Neural cell (in vitro differentiated cells): ENCODE measurements at regions not wholly inside any gene's neighbourhood (a gene's known extent, or its start where the extent isn't known, plus 50 kb on each side); places are given as distances from the start of the nearest gene placed in this dataset.

Experiments
- H2AFZ ChIP-seq: fragments of 200-600, 300-800 bp; sonication (generic), shearing (Covaris generic); 2 replicates; pipeline ENCODE4 v1.6.0; 2014; ENCODE audit warnings: low read depth, mild to moderate bottlenecking, antibody characterized with exemption, low read length, moderate library complexity
- H3F3A ChIP-seq: fragments of 200-600 bp; shearing (Covaris generic); 2 replicates; pipeline ENCODE4 v1.6.1; 2016; ENCODE audit warnings: mild to moderate bottlenecking, moderate library complexity, mixed read lengths, antibody characterized with exemption, low read length; ENCODE audit not compliant: insufficient read depth, poor library complexity, severe bottlenecking
- H3K27ac ChIP-seq: fragments of 200-600, 300-800 bp; sonication (generic), shearing (Covaris generic); 2 replicates; pipeline ENCODE4 v1.5.1; 2014; ENCODE audit warnings: mild to moderate bottlenecking, low read length, moderate library complexity
- H3K27me3 ChIP-seq: fragments of 300-800, 200-600 bp; sonication (generic), shearing (Covaris generic); 2 replicates; pipeline ENCODE4 v1.6.0; 2014; ENCODE audit warnings: mild to moderate bottlenecking, low read depth, low read length, moderate library complexity; ENCODE audit not compliant: insufficient read depth
- H3K36me3 ChIP-seq: fragments of 300-800, 200-600 bp; sonication (generic), shearing (Covaris generic); 2 replicates; pipeline ENCODE4 v1.5.1; 2014; ENCODE audit warnings: mild to moderate bottlenecking, antibody characterized with exemption, low read length, moderate library complexity; ENCODE audit not compliant: insufficient read depth
- H3K4me2 ChIP-seq: fragments of 300-800, 200-600 bp; sonication (generic), shearing (Covaris generic); 2 replicates; pipeline ENCODE4 v1.6.0; 2014; ENCODE audit warnings: mild to moderate bottlenecking, low read length
- H3K4me3 ChIP-seq: fragments of 300-800, 200-600 bp; sonication (generic), shearing (Covaris generic); 2 replicates; pipeline ENCODE4 v1.5.1; 2014; ENCODE audit warnings: mild to moderate bottlenecking, low read length, moderate library complexity
- H3K79me2 ChIP-seq: fragments of 200-600 bp; shearing (Covaris generic); replicated peaks from 2 replicates; pipeline ENCODE4 v1.6.0; 2014; ENCODE audit warnings: mild to moderate bottlenecking, low read length, moderate library complexity; ENCODE audit not compliant: insufficient read depth
- H3K9ac ChIP-seq: fragments of 300-800, 200-600 bp; sonication (generic), shearing (Covaris generic); 2 replicates; pipeline ENCODE4 v1.6.1; 2016; ENCODE audit warnings: mild to moderate bottlenecking, low read length, mixed read lengths
- H3K9me2 ChIP-seq: fragments of 200-600 bp; shearing (Covaris generic); 2 replicates; pipeline ENCODE4 v1.6.1; 2016; ENCODE audit warnings: mild to moderate bottlenecking, low read length, mixed read lengths; ENCODE audit not compliant: insufficient read depth
- H3K9me3 ChIP-seq: fragments of 200-600, 300-800 bp; sonication (generic), shearing (Covaris generic); 2 replicates; pipeline ENCODE4 v1.6.1; 2016; ENCODE audit warnings: mild to moderate bottlenecking, mixed run types, low read length, moderate library complexity, mixed read lengths
- H4K20me1 ChIP-seq: fragments of 200-600 bp; shearing (Covaris generic); 2 replicates; pipeline ENCODE4 v1.6.1; 2016; ENCODE audit warnings: mild to moderate bottlenecking, mixed run types; ENCODE audit not compliant: insufficient read depth
- EP300 ChIP-seq: fragments of 450-650 bp; conservative IDR thresholded peaks from 2 replicates; pipeline ENCODE4 v1.6.1; 2014; ENCODE audit warnings: antibody characterized with exemption, mild to moderate bottlenecking, moderate library complexity; ENCODE audit not compliant: poor library complexity, severe bottlenecking
- EZH2 ChIP-seq: fragments of 200-600, 300-800 bp; shearing (Covaris generic), sonication (generic); IDR thresholded peaks from 2 replicates; pipeline ENCODE4 v1.6.1; 2014; ENCODE audit warnings: antibody characterized with exemption, low read length, borderline replicate concordance, mild to moderate bottlenecking; ENCODE audit not compliant: insufficient read depth, poor library complexity, severe bottlenecking
- MXI1 ChIP-seq: fragments of 450-650 bp; conservative IDR thresholded peaks from 2 replicates; pipeline ENCODE4 v1.6.1; 2014; ENCODE audit warnings: antibody characterized with exemption, mild to moderate bottlenecking; ENCODE audit not compliant: poor library complexity, severe bottlenecking
- POLR2AphosphoS5 ChIP-seq: IDR thresholded peaks from 2 replicates; pipeline ENCODE4 v1.6.1; 2012
- RAD21 ChIP-seq: fragments of 450-650 bp; conservative IDR thresholded peaks from 2 replicates; pipeline ENCODE4 v1.6.1; 2014; ENCODE audit warnings: antibody characterized with exemption, mild to moderate bottlenecking, moderate library complexity
- SMC3 ChIP-seq: fragments of 450-650 bp; conservative IDR thresholded peaks from 2 replicates; pipeline ENCODE4 v1.6.1; 2014; ENCODE audit warnings: antibody characterized with exemption, mild to moderate bottlenecking, moderate library complexity; ENCODE audit not compliant: poor library complexity
- TAF1 ChIP-seq: IDR thresholded peaks from 2 replicates; pipeline ENCODE4 v1.6.1; 2012; ENCODE audit warnings: low read depth
- TF ChIP-seq, protein P1 (sequence below): fragments of 450-650 bp; IDR thresholded peaks from 2 replicates; pipeline ENCODE4 v1.5.1; 2014; ENCODE audit warnings: antibody characterized with exemption, mild to moderate bottlenecking, moderate library complexity; ENCODE audit not compliant: poor library complexity, severe bottlenecking
- TF ChIP-seq, protein P2 (sequence below): IDR thresholded peaks from 2 replicates; pipeline ENCODE4 v1.6.1; 2012; ENCODE audit warnings: borderline replicate concordance

DNA sequence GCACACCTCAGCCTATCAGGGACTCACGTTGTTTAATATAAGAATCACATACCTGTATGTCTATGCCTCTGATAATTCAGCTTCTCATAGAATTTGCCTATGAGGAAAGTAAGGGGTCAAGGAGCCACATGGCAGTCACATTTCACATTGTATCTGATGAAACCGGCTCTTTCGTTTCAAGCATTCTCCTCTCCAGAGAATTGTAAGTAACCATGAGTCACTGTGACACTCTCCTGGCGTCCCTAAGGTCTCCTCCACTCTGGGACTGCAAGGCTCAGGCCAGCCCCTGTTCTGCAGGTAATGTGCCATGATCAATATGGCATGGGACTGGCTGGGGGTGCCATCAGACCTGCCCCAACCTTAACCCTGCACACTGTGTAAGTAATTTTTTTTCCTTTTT lies 503.3 kb downstream of the COG6 start:
- Histone ChIP-seq H3K4me2 (no peak overlapping the region), H3F3A (no peaks in the 10 kb centered on the region), H3K27ac (no peak overlapping the region), H2AFZ (no peak overlapping the region), H3K9me2 (no peaks in the 10 kb centered on the region), H3K9ac (no peak overlapping the region), H3K27me3 (no peaks in the 10 kb centered on the region), H3K36me3 (no peaks in the 10 kb centered on the region), H4K20me1 (no peaks in the 10 kb centered on the region), H3K4me3 (no peak overlapping the region), H3K79me2 (no peaks in the 10 kb centered on the region), H3K9me3 (no peaks in the 10 kb centered on the region)
- TF ChIP-seq, protein P1, sequence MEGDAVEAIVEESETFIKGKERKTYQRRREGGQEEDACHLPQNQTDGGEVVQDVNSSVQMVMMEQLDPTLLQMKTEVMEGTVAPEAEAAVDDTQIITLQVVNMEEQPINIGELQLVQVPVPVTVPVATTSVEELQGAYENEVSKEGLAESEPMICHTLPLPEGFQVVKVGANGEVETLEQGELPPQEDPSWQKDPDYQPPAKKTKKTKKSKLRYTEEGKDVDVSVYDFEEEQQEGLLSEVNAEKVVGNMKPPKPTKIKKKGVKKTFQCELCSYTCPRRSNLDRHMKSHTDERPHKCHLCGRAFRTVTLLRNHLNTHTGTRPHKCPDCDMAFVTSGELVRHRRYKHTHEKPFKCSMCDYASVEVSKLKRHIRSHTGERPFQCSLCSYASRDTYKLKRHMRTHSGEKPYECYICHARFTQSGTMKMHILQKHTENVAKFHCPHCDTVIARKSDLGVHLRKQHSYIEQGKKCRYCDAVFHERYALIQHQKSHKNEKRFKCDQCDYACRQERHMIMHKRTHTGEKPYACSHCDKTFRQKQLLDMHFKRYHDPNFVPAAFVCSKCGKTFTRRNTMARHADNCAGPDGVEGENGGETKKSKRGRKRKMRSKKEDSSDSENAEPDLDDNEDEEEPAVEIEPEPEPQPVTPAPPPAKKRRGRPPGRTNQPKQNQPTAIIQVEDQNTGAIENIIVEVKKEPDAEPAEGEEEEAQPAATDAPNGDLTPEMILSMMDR, result no peak
- no peak for TF ChIP-seq EP300
- TF ChIP-seq MXI1, result no peak
- TF ChIP-seq TAF1, result no peak
- TF ChIP-seq EZH2, result no peak
- no peak for TF ChIP-seq POLR2AphosphoS5
- no peak for TF ChIP-seq RAD21
- no peak for TF ChIP-seq SMC3
- TF ChIP-seq, protein P2, sequence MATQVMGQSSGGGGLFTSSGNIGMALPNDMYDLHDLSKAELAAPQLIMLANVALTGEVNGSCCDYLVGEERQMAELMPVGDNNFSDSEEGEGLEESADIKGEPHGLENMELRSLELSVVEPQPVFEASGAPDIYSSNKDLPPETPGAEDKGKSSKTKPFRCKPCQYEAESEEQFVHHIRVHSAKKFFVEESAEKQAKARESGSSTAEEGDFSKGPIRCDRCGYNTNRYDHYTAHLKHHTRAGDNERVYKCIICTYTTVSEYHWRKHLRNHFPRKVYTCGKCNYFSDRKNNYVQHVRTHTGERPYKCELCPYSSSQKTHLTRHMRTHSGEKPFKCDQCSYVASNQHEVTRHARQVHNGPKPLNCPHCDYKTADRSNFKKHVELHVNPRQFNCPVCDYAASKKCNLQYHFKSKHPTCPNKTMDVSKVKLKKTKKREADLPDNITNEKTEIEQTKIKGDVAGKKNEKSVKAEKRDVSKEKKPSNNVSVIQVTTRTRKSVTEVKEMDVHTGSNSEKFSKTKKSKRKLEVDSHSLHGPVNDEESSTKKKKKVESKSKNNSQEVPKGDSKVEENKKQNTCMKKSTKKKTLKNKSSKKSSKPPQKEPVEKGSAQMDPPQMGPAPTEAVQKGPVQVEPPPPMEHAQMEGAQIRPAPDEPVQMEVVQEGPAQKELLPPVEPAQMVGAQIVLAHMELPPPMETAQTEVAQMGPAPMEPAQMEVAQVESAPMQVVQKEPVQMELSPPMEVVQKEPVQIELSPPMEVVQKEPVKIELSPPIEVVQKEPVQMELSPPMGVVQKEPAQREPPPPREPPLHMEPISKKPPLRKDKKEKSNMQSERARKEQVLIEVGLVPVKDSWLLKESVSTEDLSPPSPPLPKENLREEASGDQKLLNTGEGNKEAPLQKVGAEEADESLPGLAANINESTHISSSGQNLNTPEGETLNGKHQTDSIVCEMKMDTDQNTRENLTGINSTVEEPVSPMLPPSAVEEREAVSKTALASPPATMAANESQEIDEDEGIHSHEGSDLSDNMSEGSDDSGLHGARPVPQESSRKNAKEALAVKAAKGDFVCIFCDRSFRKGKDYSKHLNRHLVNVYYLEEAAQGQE, result no peak

DNA sequence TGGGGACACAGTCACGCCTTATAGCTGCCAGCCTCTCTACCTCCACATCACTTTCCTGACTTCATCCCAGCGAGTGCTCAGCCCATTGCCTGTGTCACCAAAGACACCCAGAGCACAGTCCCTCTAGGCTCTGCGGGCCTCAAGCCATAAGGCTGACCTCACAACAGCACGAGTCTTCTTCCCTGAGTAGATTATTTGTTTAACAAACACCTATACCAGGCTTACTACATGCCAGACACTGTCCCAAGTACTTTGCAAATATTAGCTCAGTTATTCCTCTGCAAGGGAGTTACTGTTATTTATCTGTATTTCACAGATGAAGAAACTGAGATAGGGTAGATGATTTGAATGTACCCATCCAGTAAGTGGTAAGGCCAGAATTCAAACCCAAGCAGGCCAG lies 504.3 kb downstream of the COG6 start:
- no peak overlapping the region for H3K27ac ChIP-seq
- H3K9me3 ChIP-seq, result no peaks in the 10 kb centered on the region
- H3K36me3 ChIP-seq, result no peaks in the 10 kb centered on the region
- H4K20me1 ChIP-seq, result no peaks in the 10 kb centered on the region
- no peaks in the 10 kb centered on the region for H3F3A ChIP-seq
- H3K79me2 ChIP-seq, result no peaks in the 10 kb centered on the region
- H3K9me2 ChIP-seq, result no peaks in the 10 kb centered on the region
- H3K4me3 ChIP-seq, result no peak overlapping the region
- TF ChIP-seq POLR2AphosphoS5, result no peak
- no peak for TF ChIP-seq SMC3
- no peak for TF ChIP-seq EZH2
- TF ChIP-seq TAF1, result no peak
- no peak for TF ChIP-seq RAD21
- no peak for TF ChIP-seq EP300
- H3K9ac ChIP-seq, result no peak overlapping the region
- H2AFZ ChIP-seq, result no peak overlapping the region
- no peak overlapping the region for H3K4me2 ChIP-seq
- H3K27me3 ChIP-seq, result no peaks in the 10 kb centered on the region
